Astrocyte (in vitro differentiated cells and primary cell): ENCODE measurements at regions not wholly inside any gene's neighbourhood (a gene's known extent, or its start where the extent isn't known, plus 50 kb on each side); places are given as distances from the start of the nearest gene placed in this dataset.

Experiments
- DNase-seq: peaks from one replicate; pipeline ENCODE4 v3.0.0-alpha.2; 2010; ENCODE audit warnings: low read depth
- FAIRE-seq: peaks from 2 replicates; lab custom pipeline; 2011; peaks lifted over from hg19 to GRCh38; lab: Jason Lieb, UNC
- H2AFZ ChIP-seq: 2 replicates; pipeline ENCODE4 v1.6.0; 2012; ENCODE audit warnings: low read depth, low read length, inconsistent platforms
- H3K27ac ChIP-seq: 2 replicates; pipeline ENCODE4 v1.5.1; 2011; ENCODE audit warnings: low read depth, low read length, inconsistent platforms
- H3K27me3 ChIP-seq: 2 replicates; pipeline ENCODE4 v1.6.0; 2011; ENCODE audit warnings: low read length, inconsistent platforms; ENCODE audit not compliant: insufficient read depth
- H3K36me3 ChIP-seq: 2 replicates; pipeline ENCODE4 v1.5.1; 2011; ENCODE audit warnings: low read length, inconsistent platforms; ENCODE audit not compliant: insufficient read depth
- H3K4me1 ChIP-seq: 2 replicates; pipeline ENCODE4 v1.5.1; 2011; ENCODE audit warnings: low read length, inconsistent platforms; ENCODE audit not compliant: insufficient read depth
- H3K4me2 ChIP-seq: 2 replicates; pipeline ENCODE4 v1.6.0; 2012; ENCODE audit warnings: low read length, inconsistent platforms
- H3K4me3 ChIP-seq: 2 replicates; pipeline ENCODE4 v1.5.1; 2011; ENCODE audit warnings: low read depth, mild to moderate bottlenecking, low read length, inconsistent platforms; ENCODE audit not compliant: insufficient read depth
- H3K79me2 ChIP-seq: 2 replicates; pipeline ENCODE4 v1.6.0; 2012; ENCODE audit warnings: mild to moderate bottlenecking, low read length, inconsistent platforms; ENCODE audit not compliant: insufficient read depth
- H3K9ac ChIP-seq: 2 replicates; pipeline ENCODE4 v1.6.0; 2012; ENCODE audit warnings: mild to moderate bottlenecking, low read length, inconsistent platforms
- H3K9me3 ChIP-seq: 2 replicates; pipeline ENCODE4 v1.5.1; 2012; ENCODE audit warnings: low read depth, mild to moderate bottlenecking, low read length, inconsistent platforms; ENCODE audit not compliant: insufficient read depth
- H4K20me1 ChIP-seq: 2 replicates; pipeline ENCODE4 v1.6.0; 2012; ENCODE audit warnings: low read length, inconsistent platforms; ENCODE audit not compliant: insufficient read depth
- H3K27ac Mint-ChIP-seq: one replicate; pipeline ENCODE4 v1.8.0; 2021; ENCODE audit warnings: mild to moderate bottlenecking, mixed read lengths; ENCODE audit not compliant: unreplicated experiment
- H3K27me3 Mint-ChIP-seq: one replicate; pipeline ENCODE4 v1.8.0; 2021; ENCODE audit warnings: low read depth, mixed read lengths; ENCODE audit not compliant: unreplicated experiment
- H3K36me3 Mint-ChIP-seq: one replicate; pipeline ENCODE4 v1.8.0; 2021; ENCODE audit warnings: low read depth, mixed read lengths; ENCODE audit not compliant: unreplicated experiment
- H3K4me1 Mint-ChIP-seq: one replicate; pipeline ENCODE4 v1.8.0; 2021; ENCODE audit warnings: low read depth, mixed read lengths; ENCODE audit not compliant: unreplicated experiment
- H3K4me3 Mint-ChIP-seq: one replicate; pipeline ENCODE4 v1.8.0; 2021; ENCODE audit warnings: mild to moderate bottlenecking, moderate library complexity, mixed read lengths; ENCODE audit not compliant: unreplicated experiment
- H3K9me3 Mint-ChIP-seq: one replicate; pipeline ENCODE4 v1.8.0; 2021; ENCODE audit warnings: mild to moderate bottlenecking, mixed read lengths; ENCODE audit not compliant: unreplicated experiment
- CTCF ChIP-seq: IDR thresholded peaks from 2 replicates; pipeline ENCODE4 v1.5.1; 2011; ENCODE audit warnings: low read depth, mild to moderate bottlenecking, inconsistent platforms, low read length, moderate library complexity; ENCODE audit not compliant: insufficient read depth
- EZH2 ChIP-seq: IDR thresholded peaks from 2 replicates; pipeline ENCODE4 v1.6.1; 2012; ENCODE audit warnings: mild to moderate bottlenecking, low read length, inconsistent platforms; ENCODE audit not compliant: insufficient read depth

- Histone ChIP-seq H2AFZ (peak overlapping the region; percentile 15), H3K4me2 (peak overlapping the region; percentile 64)
Observed at GRCh38 chr14:65179918-65180724, 77.8 kb upstream of the MAX start.

GRCh38 chr14:65180725-65181025 lies 78.4 kb upstream of the MAX start:
- no peak for FAIRE-seq
- Histone ChIP-seq H3K4me2 (peak overlapping the region; percentile 64), H2AFZ (peak overlapping the region; percentile 15), H4K20me1 (no peaks in the 10 kb centered on the region), H3K9me3 (no peaks in the 10 kb centered on the region), H3K4me1 (peaks cover 26% of the 10 kb centered on the region), H3K9ac (peak overlapping the region; percentile 34), H3K4me3 (no peak overlapping the region), H3K36me3 (no peaks in the 10 kb centered on the region), H3K27ac (peak overlapping the region; percentile 72), H3K27me3 (no peaks in the 10 kb centered on the region), H3K79me2 (no peaks in the 10 kb centered on the region)
- no peaks in the 10 kb centered on the region for H3K36me3 Mint-ChIP-seq
- H3K9me3 Mint-ChIP-seq: peaks cover 14% of the 10 kb centered on the region
- no peak overlapping the region for H3K4me3 Mint-ChIP-seq
- TF ChIP-seq CTCF (no peak), EZH2 (no peak)
- no peak for DNase-seq
- peak overlapping the region; percentile 97 for H3K27ac Mint-ChIP-seq
- H3K4me1 Mint-ChIP-seq: peaks cover 40% of the 10 kb centered on the region
- H3K27me3 Mint-ChIP-seq: peaks cover 3% of the 10 kb centered on the region

More at GRCh38 chr14:65179918-65180724, 77.8 kb upstream of the MAX start:
- H3K36me3 Mint-ChIP-seq: no peaks in the 10 kb centered on the region
- Histone ChIP-seq H4K20me1 (no peaks in the 10 kb centered on the region), H3K9ac (peak overlapping the region; percentile 37), H3K27me3 (no peaks in the 10 kb centered on the region), H3K27ac (peak overlapping the region; percentile 72), H3K79me2 (no peaks in the 10 kb centered on the region), H3K4me3 (no peak overlapping the region), H3K36me3 (no peaks in the 10 kb centered on the region), H3K4me1 (peaks cover 26% of the 10 kb centered on the region), H3K9me3 (no peaks in the 10 kb centered on the region)
- H3K27ac Mint-ChIP-seq: peak overlapping the region; percentile 97
- TF ChIP-seq EZH2 (no peak), CTCF (no peak)
- no peaks in the 10 kb centered on the region for H3K27me3 Mint-ChIP-seq
- DNase-seq (peak; percentile 93), FAIRE-seq (peak; percentile 77)
- peaks cover 38% of the 10 kb centered on the region for H3K4me1 Mint-ChIP-seq
- peaks cover 14% of the 10 kb centered on the region for H3K9me3 Mint-ChIP-seq
- H3K4me3 Mint-ChIP-seq: no peak overlapping the region
